ENCODE measurements at regions not wholly inside any gene's neighbourhood (a gene's known extent, or its start where the extent isn't known, plus 50 kb on each side); places are given as distances from the start of the nearest gene placed in this dataset.

- TF ChIP-seq CTCF (IDR thresholded peaks at IDR 0.05), result no peak
- no peak for TF ChIP-seq POLR2A (IDR thresholded peaks at IDR 0.05; ENCODE audit: low read depth)
These were observed 168.0 kb upstream of the NOX3 start for GRCh38 chr6:155623450-155624178.

Data from esophagus muscularis mucosa (tissue), 3 donors.